Uterus (tissue), 3 donors: ENCODE measurements at regions not wholly inside any gene's neighbourhood (a gene's known extent, or its start where the extent isn't known, plus 50 kb on each side); places are given as distances from the start of the nearest gene placed in this dataset.

Source experiments
- DNase-seq, 2 donors: peaks; one replicate each; pipeline ENCODE4 v3.0.0-alpha.2; 2019 to 2020
- H3K27ac ChIP-seq, 2 donors: fragments of 200-600 bp; sonication (generic); 1 replicate in 1 of 2; 2 replicates in 1 of 2; pipeline ENCODE4 v1.5.1; 2016 to 2018
- H3K27me3 ChIP-seq, 2 donors: fragments of 200-600 bp; sonication (generic); one replicate each; pipeline ENCODE4 v1.5.1; 2018 to 2019; ENCODE audit warnings: control low read depth in 1 of 2
- H3K36me3 ChIP-seq, 2 donors: fragments of 200-600 bp; sonication (generic); one replicate each; pipeline ENCODE4 v1.5.1; 2019; ENCODE audit warnings: control low read depth in 1 of 2
- H3K4me1 ChIP-seq, 2 donors: fragments of 200-600 bp; sonication (generic); one replicate each; pipeline ENCODE4 v1.5.1; 2018 to 2019; ENCODE audit warnings: control low read depth in 1 of 2
- H3K4me3 ChIP-seq, 2 donors: fragments of 200-600 bp; sonication (generic); 1 replicate in 1 of 2; 2 replicates in 1 of 2; pipeline ENCODE4 v1.5.1; 2018 to 2019; ENCODE audit warnings: mild to moderate bottlenecking in 1 of 2
- H3K9me3 ChIP-seq, 2 donors: fragments of 200-600 bp; sonication (generic); one replicate each; pipeline ENCODE4 v1.5.1; 2019; ENCODE audit warnings: control low read depth in 1 of 2
- CTCF ChIP-seq, 4 experiments: fragments of 200-600 bp in 2 of 4; fragments of 450-650 bp in 2 of 4; sonication (generic) in 2 of 4; IDR thresholded peaks; one replicate each; pipeline ENCODE4 v1.5.1; 2016 to 2019; ENCODE audit warnings: antibody characterized with exemption in 4 of 4, mild to moderate bottlenecking in 2 of 4, moderate library complexity in 1 of 4
- POLR2A ChIP-seq, 2 donors: fragments of 450-650 bp; IDR thresholded peaks; one replicate each; pipeline ENCODE4 v1.6.1; 2016; ENCODE audit warnings: antibody characterized with exemption in 2 of 2, mild to moderate bottlenecking in 1 of 2, moderate library complexity in 1 of 2
- intact Hi-C: fragments of 100-400 bp; cut with DNase I; formaldehyde crosslinking; loops from one replicate; pipeline ENCODE4 v1.15.1; 2023; ENCODE audit warnings: low total_unique reads
- donor health status: DM: yes; HTN: yes; CAD: no.

- Histone ChIP-seq H3K4me1 (no peaks in the 10 kb centered on the region), H3K27ac (no peak overlapping the region), H3K4me3 (no peak overlapping the region), H3K27me3 (no peaks in the 10 kb centered on the region), H3K9me3 (no peaks in the 10 kb centered on the region), H3K36me3 (no peaks in the 10 kb centered on the region)
- DNase-seq, result no peak
- intact Hi-C loops, result no loop called here
- TF ChIP-seq CTCF (IDR thresholded peaks at IDR 0.05), result no peak
- no peak for TF ChIP-seq POLR2A (IDR thresholded peaks at IDR 0.05)
These were observed 170.5 kb downstream of the DMRTA1 start for GRCh38 chr9:22617156-22617555.

- Histone ChIP-seq H3K4me3 (no peak overlapping the region), H3K27ac (peak overlapping the region in 1 of 2 donors; percentile 15), H3K9me3 (no peaks in the 10 kb centered on the region), H3K36me3 (no peaks in the 10 kb centered on the region), H3K27me3 (no peaks in the 10 kb centered on the region), H3K4me1 (no peaks in the 10 kb centered on the region)
- DNase-seq, result no peak
- intact Hi-C loops, result no loop called here
- no peak for TF ChIP-seq CTCF (IDR thresholded peaks at IDR 0.05)
- no peak for TF ChIP-seq POLR2A (IDR thresholded peaks at IDR 0.05)
These were observed 176.2 kb downstream of the DMRTA1 start for GRCh38 chr9:22622815-22623214.

- no peak for TF ChIP-seq POLR2A (IDR thresholded peaks at IDR 0.05)
- TF ChIP-seq CTCF (IDR thresholded peaks at IDR 0.05), result no peak
- H3K4me3 ChIP-seq, result no peak overlapping the region
- DNase-seq, result no peak
- H3K4me1 ChIP-seq, result no peaks in the 10 kb centered on the region
- H3K27me3 ChIP-seq, result no peaks in the 10 kb centered on the region
- intact Hi-C loops, result no loop called here
- H3K9me3 ChIP-seq, result no peaks in the 10 kb centered on the region
- peak overlapping the region in 1 of 2 donors; percentile 15 for H3K27ac ChIP-seq
- no peaks in the 10 kb centered on the region for H3K36me3 ChIP-seq
These were observed 176.6 kb downstream of the DMRTA1 start for GRCh38 chr9:22623236-22623635.

- TF ChIP-seq POLR2A (IDR thresholded peaks at IDR 0.05), result no peak
- no peak for TF ChIP-seq CTCF (IDR thresholded peaks at IDR 0.05)
- Histone ChIP-seq H3K36me3 (no peaks in the 10 kb centered on the region), H3K27ac (no peak overlapping the region), H3K4me3 (no peak overlapping the region), H3K4me1 (no peaks in the 10 kb centered on the region), H3K9me3 (no peaks in the 10 kb centered on the region), H3K27me3 (no peaks in the 10 kb centered on the region)
- intact Hi-C loops, result no loop called here
- no peak for DNase-seq
These were observed 178.9 kb downstream of the DMRTA1 start for GRCh38 chr9:22625540-22625939.

GRCh38 chr9:22643541-22643940 is 196.9 kb downstream of the DMRTA1 start:
- Histone ChIP-seq H3K4me3 (no peak overlapping the region), H3K9me3 (no peaks in the 10 kb centered on the region), H3K36me3 (no peaks in the 10 kb centered on the region), H3K27ac (no peak overlapping the region), H3K4me1 (no peaks in the 10 kb centered on the region), H3K27me3 (no peaks in the 10 kb centered on the region)
- no peak for DNase-seq
- TF ChIP-seq POLR2A (IDR thresholded peaks at IDR 0.05) (no peak), CTCF (IDR thresholded peaks at IDR 0.05) (no peak)
- intact Hi-C loops, result no loop called here
